HG03558 (cell line): ENCODE measurements at regions not wholly inside any gene's neighbourhood (a gene's known extent, or its start where the extent isn't known, plus 50 kb on each side); places are given as distances from the start of the nearest gene placed in this dataset.
"Not testable (repeated sequence)": the region's sequence is repeated elsewhere in the genome, so short reads cannot be mapped to it uniquely, and the experiment has no call there.

ENCODE experiments used
- ATAC-seq: cut with Tn5 transposase; IDR thresholded peaks from one replicate; pipeline ENCODE4 v1.9.1; 2021; ENCODE audit warnings: moderate number of reproducible peaks; ENCODE audit not compliant: unreplicated experiment; ENCODE audit errors: extremely low read depth

DNA sequence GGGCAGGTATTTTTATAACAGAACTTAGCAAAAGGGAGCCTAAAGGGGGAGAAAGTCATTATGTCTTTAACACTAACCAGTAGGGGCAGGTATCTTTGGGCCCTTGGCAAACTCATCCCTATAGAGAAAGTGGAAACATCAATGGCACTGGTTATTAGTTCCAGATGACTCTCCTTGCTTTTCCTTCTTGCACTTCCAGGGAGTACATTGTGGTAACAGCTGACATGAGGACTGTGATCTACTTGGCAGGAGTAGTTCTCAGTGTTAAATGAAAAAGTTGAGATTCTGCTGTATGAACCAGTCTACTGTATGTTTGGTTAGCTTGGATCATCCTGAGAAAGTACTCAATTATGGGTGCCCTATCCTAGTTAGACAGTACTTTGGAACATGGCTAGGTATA lies 93.6 kb downstream of the ATXN3L start:
- no peak for ATAC-seq

DNA sequence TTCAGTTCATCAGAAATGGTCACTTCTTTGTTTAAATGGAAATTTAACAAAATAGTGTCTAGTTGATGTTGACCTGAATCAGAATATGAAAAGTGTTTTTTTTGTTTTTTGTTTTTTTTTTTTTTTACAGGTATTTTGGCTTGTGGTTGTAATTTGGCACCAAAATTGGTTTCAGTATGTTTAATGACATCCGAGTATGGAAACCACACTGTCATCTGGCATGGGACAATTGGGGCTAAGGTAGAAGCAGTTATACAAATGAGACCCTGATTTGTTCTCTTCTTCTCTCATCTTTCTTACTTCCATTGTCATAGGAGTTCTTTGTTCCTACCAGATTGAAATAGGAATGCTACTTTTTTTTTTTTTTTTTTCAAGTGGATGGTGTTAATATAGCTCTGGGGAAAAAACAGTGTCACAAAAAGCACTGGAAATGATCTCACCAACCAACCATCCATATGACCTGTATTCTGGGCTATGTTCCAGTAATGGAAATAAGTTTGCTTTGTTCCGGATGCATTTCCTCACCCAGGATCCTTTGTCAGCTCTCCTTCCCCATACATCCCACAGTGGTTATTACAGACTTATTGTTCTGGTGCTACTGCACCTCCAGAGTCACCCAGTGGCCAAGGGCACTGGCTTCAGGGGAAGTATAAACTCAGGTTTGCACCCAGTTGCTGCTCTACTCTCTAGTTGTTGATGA lies 95.8 kb downstream of the ATXN3L start:
- no peak for ATAC-seq

DNA sequence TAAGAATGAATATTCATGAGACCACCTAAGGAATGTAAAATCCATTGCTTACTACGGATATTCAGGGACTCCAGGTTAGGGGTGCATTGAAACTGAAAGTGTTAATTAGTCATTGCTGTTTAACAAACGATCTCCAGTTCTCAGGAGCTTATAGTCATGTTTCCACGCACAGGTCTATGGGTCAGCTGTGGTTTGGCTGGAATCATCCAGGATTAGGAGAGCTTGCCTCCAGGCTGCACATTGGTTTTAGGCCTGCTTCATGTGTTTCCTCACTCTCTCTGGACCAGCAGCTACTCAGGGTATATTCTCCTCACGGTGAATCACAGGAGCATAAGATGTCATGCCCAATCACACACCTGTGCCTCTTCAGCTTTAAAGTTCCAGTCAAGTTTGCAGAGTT lies 98.9 kb downstream of the ATXN3L start:
- ATAC-seq, result no peak

DNA sequence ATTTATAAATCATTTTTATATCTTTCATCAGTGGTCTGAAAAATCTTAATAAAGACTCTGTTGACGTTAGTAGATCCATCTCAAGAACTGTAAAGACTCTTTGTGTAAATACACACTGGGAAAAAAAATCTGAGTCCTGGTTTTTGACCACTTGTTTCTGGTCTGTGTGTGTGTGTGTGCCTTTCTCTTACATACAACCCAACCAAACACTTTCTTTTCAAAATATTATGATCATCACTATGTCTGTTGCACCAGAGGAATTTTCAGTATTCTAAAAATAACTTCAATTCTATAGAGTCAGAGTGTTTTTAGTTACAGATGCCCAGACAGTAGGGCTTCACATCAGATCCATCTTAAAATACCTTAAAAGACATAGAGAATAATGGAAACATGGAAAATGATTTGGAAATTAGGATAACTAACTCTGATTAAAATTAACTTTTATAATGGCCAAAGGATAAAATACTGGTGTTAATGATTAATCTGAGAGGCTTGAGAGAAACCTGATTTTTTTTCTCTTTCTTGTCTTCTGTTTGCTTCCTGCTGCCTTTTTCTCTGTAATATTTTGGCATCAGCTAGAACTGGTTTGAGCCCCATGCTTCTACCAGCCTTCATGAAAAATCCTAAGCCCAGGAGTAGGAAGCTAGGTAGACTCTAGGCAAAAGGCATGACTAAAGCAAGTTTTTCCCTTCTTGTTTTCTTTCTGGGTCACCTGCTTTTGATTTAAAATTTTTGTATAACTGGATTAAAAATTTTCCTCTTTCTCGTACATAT lies 99.7 kb downstream of the ATXN3L start:
- ATAC-seq, result no peak

DNA sequence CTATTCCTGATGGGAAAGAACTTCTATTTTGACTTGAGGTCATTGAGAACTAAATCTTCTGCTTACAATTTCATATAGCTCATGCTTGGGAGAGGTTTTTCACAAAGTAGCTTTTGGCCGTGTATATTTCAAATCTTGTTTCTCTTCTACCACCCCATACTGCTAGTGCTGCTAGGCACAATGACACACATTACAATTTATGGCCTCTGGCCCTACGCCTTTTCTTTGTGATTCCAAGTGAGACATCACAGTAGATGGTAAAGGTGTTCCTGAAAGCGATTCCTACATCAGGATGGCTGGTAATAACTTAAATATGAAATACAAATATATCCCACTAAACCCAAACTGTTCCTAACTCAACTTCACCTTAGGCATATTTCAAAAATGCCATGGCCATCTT lies 101.1 kb downstream of the ATXN3L start:
- no peak for ATAC-seq

DNA sequence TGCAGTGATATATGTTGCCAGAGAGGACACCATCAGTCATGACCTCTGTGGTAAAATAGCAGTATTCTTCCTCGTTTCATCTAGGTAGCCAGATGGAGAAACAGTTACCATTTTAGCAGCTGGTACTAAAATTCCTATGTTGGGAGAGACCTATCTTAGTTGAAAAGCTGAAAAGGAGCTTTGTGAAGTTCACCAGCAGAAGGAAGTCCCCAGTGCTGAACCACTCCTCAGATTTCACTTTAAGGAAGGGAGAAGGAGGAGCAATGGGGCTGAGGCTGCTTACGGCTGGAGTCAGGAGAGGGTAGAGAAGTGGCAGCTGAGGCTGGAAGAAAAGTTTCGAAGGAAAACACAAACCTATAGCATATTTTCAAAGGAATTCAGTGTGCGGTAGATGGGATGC lies 103.7 kb downstream of the ATXN3L start:
- ATAC-seq, result no peak

DNA sequence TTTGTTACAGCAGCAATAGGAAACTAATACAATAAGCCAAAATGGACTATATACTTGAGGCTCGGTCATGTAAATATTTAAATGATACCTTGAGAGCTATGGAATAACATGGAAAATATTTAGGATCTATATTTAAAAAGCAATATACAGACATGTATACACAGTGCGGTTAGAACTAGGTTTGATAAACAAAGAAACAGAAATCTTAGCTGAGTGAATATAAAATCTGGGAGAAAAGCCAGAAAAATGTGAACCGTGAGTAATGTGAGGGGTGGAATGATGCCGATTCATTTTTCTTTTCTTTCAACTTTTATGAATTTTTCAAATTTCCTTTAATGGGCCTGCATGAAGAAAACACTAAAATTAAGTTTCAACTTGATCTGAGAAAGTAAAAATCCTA lies 104.1 kb downstream of the ATXN3L start:
- no peak for ATAC-seq

DNA sequence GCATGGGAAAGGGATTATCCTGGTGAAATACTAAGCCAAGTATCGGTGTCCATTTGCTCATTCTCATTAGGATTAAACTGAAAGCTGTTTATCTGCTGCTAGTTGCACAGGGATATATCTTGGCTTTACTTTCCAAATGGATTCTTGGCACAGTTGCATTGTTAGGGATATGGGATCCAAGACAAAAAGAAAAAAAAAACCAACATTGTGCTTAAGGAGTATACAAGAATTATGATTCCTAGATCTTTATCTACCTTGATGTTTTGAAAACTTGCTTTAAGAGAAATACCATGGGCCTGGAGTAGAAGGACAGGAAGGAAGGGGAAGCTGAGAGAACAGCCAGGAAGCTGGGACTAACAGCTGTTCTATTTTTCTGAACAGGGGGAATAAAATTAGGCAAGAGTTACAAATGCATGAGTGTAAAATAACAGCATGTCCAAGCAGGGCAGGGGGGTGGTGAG lies 107.6 kb downstream of the ATXN3L start:
- ATAC-seq, result no peak

DNA sequence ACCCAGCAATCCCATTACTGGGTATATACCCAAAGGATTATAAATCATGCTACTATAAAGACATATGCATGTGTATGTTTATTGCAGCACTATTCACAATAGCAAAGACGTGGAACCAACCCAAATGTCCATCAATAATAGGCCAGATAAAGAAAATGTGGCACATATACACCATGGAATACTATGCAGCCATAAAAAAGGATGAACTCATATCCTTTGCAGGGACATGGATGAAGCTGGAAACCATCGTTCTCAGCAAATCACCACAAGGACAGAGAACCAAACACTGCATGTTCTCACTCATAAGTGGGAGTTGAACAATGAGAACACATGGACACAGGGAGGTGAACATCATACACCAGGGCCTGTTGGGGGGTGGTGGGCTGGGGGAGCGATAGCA lies 109.7 kb downstream of the ATXN3L start:
- not testable (repeated sequence) for ATAC-seq

DNA sequence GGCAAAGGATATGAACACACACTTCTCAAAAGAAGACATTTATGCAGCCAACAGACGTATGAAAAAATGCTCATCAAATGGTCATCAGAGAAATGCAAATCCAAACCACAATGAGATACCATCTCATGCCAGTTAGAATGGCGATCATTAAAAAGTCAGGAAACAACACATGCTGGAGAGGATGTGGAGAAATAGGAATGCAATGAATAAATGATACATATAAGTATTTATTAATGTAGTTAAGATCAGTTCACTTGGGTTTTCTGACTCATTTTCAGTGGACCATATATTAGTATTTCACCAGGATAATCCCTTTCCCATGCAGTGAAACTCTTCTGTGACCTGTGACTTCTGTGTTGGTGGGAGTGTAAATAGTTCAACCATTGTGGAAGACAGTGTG lies 110.1 kb downstream of the ATXN3L start:
- ATAC-seq, result not testable (repeated sequence)

DNA sequence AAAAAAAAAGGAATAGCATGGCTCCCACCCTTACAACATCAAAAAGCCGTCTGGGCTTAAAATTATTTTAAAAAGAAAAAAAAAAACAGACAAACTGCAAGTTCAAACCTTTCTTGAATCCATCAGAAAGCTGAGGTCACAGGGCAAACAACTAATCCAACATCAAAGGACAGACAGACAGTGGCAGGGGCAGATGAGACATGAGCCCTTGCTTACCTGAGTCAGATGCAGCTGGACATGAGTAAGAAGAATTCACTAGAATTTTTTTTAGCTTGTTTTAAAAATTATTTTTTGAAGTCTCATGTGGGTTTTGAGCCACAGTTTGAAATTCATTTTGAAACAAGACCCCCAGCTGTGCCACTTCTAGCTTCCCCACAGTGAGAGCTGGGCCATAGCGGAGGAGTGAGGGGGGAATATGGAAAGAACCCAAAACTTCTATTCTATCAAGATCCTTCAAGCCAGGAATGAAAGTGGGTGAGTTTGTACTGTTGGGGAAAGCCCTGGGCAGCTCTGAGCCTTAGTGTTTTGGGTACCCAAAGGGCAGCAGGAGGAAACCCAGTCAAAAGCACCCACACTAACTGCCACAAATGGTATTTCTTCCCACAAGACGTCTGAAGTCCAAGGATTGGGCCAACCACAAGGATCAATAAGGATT lies 111.4 kb downstream of the ATXN3L start:
- no peak for ATAC-seq

DNA sequence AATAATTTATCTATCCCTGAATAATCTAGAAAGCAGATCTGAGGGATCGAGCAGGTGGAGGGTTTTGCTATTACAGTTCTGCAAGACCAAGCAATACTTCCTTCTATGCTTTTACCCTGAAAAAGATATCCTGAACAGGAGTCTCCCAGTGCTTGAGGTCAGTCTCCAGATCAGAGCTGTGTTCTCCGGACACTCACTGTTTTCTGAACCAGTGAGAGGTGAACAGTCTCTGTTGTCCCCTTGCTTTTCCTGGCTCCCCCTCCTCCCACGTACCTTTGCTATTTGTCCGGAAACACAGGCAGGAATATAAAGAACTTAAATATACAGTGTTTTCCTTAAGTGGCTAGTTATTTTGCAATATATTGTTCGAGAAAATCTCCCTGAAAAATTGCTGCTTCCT lies 116.6 kb downstream of the ATXN3L start:
- ATAC-seq, result no peak

DNA sequence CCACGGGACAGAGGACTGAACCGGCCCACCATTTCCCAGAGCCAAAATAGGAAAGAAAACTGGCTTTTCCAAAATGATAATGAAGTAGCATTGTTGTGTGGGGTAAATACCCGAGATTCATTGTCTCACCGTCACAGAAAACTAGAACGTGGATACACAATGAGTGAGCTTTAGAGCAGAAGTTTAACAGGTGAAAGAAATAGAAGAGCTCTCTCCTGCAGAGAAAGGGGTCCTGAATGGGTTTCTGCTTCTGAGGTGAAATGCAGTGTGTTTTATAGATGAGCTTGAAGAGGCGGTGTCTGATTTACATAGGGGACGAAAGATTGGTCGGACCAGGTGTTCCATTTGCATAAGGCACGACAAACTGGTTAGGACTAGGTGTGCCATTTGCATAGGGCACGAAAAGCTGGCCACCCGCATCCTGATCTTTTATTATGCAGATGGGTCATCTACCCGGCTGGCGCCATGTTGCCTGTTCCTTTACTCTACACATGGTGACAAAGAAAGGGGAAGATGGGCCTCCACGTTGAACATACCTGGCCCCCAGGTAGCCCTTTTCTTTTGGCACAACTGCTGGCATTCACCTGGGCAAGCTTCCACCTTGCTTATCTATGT lies 118.1 kb downstream of the ATXN3L start:
- ATAC-seq, result no peak

DNA sequence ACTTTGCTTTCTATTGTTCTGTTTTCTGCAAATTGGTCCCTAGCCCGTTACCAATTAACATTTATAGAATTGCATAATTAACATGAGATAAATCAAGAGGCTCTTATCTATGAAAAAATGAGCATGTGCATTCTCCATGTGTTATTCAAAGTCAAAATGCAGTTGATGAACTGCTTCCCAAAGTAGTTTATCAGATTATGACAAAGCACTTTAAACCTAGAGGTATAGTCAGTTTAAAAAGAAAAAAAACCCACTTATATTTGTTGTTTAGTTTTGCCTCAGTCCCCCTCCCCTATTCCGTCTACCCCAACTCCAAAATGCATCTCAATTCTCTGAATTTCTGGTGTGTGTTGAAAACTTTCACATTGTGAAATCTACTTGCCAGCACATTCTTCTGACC lies 119.5 kb downstream of the ATXN3L start:
- ATAC-seq, result no peak

DNA sequence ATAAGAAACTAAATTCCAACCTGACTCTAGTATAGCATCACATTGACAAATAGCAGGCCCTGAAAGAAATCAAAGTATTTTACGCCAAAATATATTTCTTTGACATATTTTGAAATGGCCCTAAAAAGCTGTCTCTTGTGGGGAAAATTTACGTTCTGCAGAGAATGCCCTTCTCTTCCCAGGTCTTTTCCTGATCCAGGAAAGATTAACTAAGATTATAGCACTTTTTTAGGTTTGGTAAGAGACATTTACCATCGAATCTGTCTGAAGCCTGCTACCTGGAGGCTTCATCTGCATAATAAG lies 121.1 kb downstream of the ATXN3L start:
- no peak for ATAC-seq

DNA sequence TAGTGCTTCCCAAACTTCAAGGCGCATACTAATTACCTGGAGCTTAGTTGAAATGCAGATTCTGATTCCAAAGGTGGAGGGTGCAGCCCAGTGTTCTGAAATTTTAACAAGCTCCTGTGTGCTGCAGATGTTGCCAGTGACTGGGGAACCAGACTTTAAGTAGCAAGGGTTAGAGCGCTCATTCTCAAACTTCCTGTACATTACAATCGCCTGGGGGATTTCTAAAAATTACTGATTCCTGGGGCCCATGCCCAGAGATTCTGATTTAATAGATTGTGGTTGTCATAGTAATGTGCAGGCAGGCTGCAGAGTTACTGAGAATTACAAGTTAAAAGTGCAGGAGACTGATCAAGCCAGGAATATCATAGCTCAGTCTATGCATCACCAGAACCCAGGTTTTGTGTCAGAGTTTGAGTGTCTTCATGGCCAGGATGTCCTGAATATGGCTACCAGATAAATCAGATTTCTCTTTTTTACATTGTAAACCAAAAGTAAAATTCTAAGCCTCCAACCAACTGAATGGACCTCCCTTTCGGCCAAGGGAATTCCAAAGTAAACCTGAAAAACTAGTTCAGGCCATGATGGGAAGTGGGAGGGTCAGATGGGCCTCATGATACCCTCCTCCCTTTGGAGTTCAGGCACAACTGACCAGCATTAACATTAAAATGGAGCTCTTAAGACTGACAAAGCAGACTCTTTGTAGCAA lies 121.6 kb downstream of the ATXN3L start:
- no peak for ATAC-seq

DNA sequence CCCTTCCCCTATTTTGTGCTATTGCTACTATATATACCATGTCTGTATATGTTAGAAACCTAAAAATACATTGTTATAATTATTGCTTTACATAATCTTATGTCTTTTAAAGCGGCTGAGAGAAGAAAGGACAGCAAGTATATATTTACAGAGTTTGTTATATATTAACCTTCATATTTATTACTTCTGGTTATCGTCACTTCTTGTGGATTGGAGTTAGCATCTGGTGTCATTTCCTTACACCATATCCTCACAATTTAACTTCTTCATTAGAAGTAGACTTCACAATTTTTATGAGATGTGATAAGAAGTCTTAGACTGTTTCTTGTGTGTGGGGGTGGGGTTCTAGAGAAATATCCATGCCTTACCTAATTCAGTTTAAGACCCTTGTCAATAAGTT lies 123.1 kb downstream of the ATXN3L start:
- ATAC-seq, result no peak

DNA sequence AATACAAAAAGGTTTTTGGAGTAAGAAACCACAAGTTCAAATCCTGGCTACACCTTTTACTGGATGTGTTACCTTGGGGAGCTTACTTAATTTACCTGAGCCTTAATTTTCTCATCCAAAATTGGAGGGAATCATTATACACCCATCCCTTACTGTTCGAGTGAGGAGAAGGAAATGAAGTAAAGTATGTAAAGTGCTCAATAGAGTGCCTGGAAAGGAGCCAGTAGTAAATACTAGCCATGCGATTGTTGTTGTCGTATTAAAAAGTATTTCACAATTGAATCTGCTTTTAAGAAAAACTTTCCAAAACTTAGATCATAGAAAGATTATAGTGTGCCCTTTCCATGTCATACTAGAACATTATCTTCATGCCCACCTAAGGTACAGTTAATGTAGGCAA lies 124.5 kb downstream of the ATXN3L start:
- ATAC-seq, result no peak

DNA sequence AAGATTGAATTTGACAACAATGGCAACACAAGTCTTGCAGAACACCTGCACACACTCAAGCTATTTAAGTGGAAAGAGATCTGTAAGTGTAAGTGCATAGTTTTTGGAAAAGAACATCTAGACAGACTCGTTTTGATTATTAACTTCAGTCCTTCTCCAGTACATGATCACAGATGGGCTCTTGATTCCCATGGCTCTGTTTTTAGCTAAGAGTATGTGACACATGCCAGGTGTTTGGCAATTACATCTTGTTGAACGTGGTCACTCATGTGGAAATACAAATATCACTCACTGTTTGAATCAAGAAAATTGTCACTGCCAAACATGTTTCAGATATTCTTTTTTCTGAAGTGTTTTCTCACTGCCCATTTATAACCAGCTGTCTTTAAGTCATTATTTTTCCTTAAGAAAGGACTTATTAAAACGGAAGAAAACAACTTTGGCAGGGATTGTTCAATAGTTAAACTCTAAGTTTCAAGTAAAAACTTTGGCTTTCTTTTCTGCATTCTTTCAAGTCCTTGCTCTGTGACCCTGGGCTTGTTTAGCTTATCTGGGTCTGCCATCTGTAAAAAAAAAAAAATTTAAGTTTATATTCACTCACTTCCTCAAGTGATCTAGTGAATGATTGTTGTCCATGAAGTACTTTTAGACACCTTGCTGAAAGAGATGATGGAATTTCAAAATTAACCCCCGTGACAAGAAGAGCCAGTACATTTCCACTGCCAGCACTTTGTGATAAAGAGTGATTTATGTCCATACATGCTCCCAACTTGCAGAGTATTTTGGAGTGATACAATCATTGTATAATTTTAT lies 125.4 kb downstream of the ATXN3L start:
- ATAC-seq, result no peak

DNA sequence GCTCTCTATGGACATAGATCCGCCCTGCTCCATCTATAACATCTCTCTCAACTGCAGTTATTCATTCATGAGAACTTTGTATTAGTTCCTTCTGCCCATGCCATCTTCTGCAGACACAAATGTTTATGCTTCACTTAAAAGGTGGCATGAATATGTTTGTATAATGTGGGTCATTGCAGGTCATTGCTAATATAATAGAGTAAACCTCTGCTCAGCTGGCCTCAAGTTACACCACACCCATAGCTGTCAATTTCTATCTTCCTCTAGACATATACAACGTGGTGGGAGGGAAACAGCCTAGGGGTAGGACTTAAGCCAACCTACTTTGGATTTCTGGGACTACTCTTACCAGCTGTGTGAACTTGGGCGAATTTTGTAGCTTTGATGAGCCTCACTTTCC lies 129.8 kb downstream of the ATXN3L start:
- ATAC-seq, result no peak
